ENCODE measurements at regions not wholly inside any gene's neighbourhood (a gene's known extent, or its start where the extent isn't known, plus 50 kb on each side); places are given as distances from the start of the nearest gene placed in this dataset.

DNA sequence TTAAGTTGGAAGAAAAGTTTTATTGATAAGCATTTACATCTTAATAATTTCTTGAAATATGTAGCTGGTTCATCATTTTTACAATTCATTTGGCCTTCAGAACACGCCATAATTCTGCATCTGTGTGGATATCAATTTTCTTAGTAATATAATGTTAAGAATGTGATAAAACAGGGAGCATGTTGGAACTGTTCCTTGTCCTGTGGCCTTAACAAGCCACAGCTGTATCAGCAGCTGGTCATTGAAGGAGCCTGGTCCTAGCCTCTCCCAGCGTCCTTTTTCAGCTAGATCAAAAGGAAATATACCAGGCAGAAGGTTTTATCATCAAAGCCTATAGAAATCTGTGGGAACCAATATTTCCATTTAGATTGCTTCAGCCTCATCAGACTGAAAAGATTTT lies 421.8 kb downstream of the SPRY2 start:
- TF ChIP-seq CTCF (IDR thresholded peaks at IDR 0.05; ENCODE audit: insufficient read depth, low read length, poor library complexity, severe bottlenecking) (no peak), EZH2phosphoT487 (conservative IDR thresholded peaks at IDR 0.05; ENCODE audit: low read length) (no peak)

Data from SU-DHL-6 (cell line).